Kidney glomerular epithelial cell (primary cell): ENCODE measurements at regions not wholly inside any gene's neighbourhood (a gene's known extent, or its start where the extent isn't known, plus 50 kb on each side); places are given as distances from the start of the nearest gene placed in this dataset.
"Not testable (repeated sequence)": the region's sequence is repeated elsewhere in the genome, so short reads cannot be mapped to it uniquely, and the experiment has no call there.

Experiments used
- DNase-seq: peaks from one replicate; lab custom pipeline; 2025; lab: John Stamatoyannopoulos, UW

- DNase-seq = no peak
Observed at GRCh38 chr9:36462245-36462644, 62.2 kb upstream of the RNF38 start.

DNA sequence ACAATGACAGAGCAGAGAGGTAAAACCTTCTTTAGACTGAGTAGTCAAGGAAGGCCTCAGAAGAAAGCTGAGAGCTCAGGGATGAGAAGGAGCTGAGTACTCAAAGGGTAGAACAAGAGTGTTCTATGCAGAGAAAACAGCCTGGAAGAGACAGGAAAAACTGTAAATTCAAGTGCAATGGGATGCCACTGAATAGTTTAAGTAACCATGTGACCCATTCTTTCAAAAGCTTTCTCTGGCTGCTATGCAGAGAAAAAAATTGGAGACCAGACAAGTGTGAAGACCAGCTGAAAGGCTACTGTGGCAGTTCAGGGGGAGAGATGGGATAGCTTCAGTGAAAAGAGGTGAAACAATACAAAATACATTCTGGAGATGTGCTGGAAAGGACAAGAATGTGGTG, 61.3 kb upstream of the RNF38 start:
- no peak for DNase-seq

GRCh38 chr9:36458430-36458915, 58.4 kb upstream of the RNF38 start:
- not testable (repeated sequence) for DNase-seq

- no peak for DNase-seq
Observed at GRCh38 chr9:36457836-36458429, 57.9 kb upstream of the RNF38 start.

DNA sequence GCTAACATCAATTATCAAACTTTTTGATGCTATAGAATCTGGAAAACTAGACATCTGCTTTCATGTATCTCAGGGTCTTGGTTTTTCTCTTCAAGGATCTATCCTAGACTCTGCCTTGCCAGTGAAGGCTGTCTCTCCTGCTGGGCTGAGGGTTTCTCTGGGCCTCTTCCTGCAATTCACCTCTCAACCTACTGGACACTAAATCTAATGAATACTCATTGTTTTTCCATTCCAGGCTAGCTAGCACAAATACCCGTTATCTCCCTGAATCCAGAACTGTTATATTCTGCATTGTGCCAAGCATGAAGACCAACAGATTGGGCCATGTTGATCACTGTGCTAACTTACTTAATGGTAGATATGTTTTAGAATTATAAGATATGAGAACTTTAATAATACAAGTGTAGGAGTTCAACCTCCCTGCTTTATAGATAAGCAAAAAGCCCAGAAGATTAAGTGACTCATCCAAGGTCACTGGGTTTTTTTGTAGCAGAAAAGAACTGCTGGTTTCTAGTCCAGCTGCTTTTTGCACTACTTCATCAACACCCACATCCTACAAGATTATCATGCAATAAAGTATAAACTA, 56.5 kb upstream of the RNF38 start:
- DNase-seq = no peak

GRCh38 chr9:36451949-36452348, 51.9 kb upstream of the RNF38 start:
- no peak for DNase-seq

DNA sequence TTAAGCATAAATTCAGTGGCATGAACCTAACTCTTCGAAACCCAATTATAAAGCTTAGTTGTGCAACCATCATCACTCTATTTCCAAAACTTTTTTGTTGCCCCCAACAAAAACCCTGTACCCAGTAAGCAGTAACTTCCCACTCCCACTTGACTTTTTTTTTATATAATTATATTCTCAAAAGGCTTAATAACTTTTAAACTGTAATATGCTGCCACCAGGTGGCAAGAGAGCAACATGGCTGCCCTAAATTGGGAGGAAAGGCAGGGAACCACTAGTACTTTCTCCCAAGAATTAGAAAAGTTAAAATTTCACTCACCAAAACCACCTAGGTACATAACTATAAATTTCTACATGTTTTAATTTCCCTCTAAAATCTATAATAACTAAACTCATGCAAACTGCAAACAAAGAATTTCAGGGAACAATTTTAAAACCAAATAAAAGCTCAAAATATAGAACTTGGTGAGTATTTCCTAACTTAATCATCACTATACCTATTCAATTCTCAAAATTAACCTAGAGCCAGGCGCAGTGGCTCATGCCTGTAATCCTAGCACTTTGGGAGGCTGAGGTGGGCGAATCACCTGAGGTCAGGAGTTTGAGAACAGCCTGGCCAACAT, 50.2 kb upstream of the RNF38 start:
- DNase-seq = peak; percentile 38
